ENCODE measurements at regions not wholly inside any gene's neighbourhood (a gene's known extent, or its start where the extent isn't known, plus 50 kb on each side); places are given as distances from the start of the nearest gene placed in this dataset.

- CTCF ChIA-PET (ENCODE audit: unreplicated experiment): no interaction called here
- Histone ChIP-seq H3K9me3 (ENCODE audit: low read length) (0 out of 2 replicates have a peak, but pooled peaks cover 9% of the 10 kb centered on the region), H3K79me2 (ENCODE audit: insufficient read depth, low read depth, low read length) (no peaks in the 10 kb centered on the region), H2AFZ (ENCODE audit: low read length) (no peak overlapping the region), H4K20me1 (ENCODE audit: insufficient read depth, low read length) (no peaks in the 10 kb centered on the region), H3K4me2 (ENCODE audit: low read length) (no peak overlapping the region), H3K9me2 (ENCODE audit: insufficient read depth, low read length) (no peaks in the 10 kb centered on the region), H3K4me1 (ENCODE audit: insufficient read depth, low read length, poor library complexity, severe bottlenecking) (no peaks in the 10 kb centered on the region), H3K27ac (ENCODE audit: low read depth, low read length, poor library complexity, severe bottlenecking) (no peak overlapping the region), H3K36me3 (ENCODE audit: insufficient read depth, low read length) (no peaks in the 10 kb centered on the region), H3K4me3 (ENCODE audit: low read depth, low read length, poor library complexity, severe bottlenecking) (no peak overlapping the region)
- no TSS peak for BruUV-seq (replicated peaks)
- intact Hi-C loops (cut with micrococcal nuclease; ENCODE audit: unreplicated experiment): no loop called here
- TF ChIP-seq EZH2phosphoT487 (IDR thresholded peaks at IDR 0.05; ENCODE audit: borderline replicate concordance, low read depth, low read length) (no peak), CTCF (conservative IDR thresholded peaks at IDR 0.05; ENCODE audit: low read length) (no peak)
- POLR2A ChIA-PET: no interaction called here
- no peak for DNase-seq (ENCODE audit: low spot score)
Measured at GRCh38 chr5:8805653-8806052, 740.2 kb downstream of the SEMA5A start.

- BruUV-seq (replicated peaks): no TSS peak
- intact Hi-C loops (cut with micrococcal nuclease; ENCODE audit: unreplicated experiment): no loop called here
- POLR2A ChIA-PET: no interaction called here
Measured at GRCh38 chr5:8807636-8808035, 738.2 kb downstream of the SEMA5A start.

DNA sequence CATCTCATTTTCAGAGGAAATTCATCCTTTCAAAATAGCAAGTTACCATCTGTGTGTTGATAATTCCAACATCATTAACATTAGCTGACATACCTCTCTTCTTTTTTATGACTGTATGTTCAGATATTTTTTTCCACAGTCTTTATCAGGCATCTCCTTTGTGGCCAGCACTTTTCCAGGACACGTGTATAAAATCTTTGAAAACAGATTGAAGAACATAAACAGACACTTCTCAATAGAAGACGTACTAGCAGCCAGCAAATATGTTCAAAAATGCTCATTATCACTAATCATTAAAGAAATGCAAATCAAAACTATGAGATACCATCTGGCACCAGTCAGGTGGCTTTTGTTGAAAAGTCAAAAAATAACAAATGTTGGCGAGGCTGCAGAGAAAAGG is 734.3 kb downstream of the SEMA5A start:
- Histone ChIP-seq H3K79me2 (ENCODE audit: insufficient read depth, low read depth, low read length) (no peaks in the 10 kb centered on the region), H4K20me1 (ENCODE audit: insufficient read depth, low read length) (no peaks in the 10 kb centered on the region), H3K4me2 (ENCODE audit: low read length) (no peak overlapping the region), H3K9me3 (ENCODE audit: low read length) (0 out of 2 replicates have a peak, but pooled peaks cover 4% of the 10 kb centered on the region), H3K36me3 (ENCODE audit: insufficient read depth, low read length) (no peaks in the 10 kb centered on the region), H3K4me1 (ENCODE audit: insufficient read depth, low read length, poor library complexity, severe bottlenecking) (no peaks in the 10 kb centered on the region), H3K4me3 (ENCODE audit: low read depth, low read length, poor library complexity, severe bottlenecking) (no peak overlapping the region), H3K9me2 (ENCODE audit: insufficient read depth, low read length) (no peaks in the 10 kb centered on the region), H2AFZ (ENCODE audit: low read length) (no peak overlapping the region), H3K27ac (ENCODE audit: low read depth, low read length, poor library complexity, severe bottlenecking) (no peak overlapping the region)
- intact Hi-C loops (cut with micrococcal nuclease; ENCODE audit: unreplicated experiment): no loop called here
- no peak for DNase-seq (ENCODE audit: low spot score)
- POLR2A ChIA-PET: no interaction called here
- TF ChIP-seq EZH2phosphoT487 (IDR thresholded peaks at IDR 0.05; ENCODE audit: borderline replicate concordance, low read depth, low read length) (no peak), CTCF (conservative IDR thresholded peaks at IDR 0.05; ENCODE audit: low read length) (no peak)
- CTCF ChIA-PET (ENCODE audit: unreplicated experiment): no interaction called here
- no TSS peak for BruUV-seq (replicated peaks)

More at GRCh38 chr5:8807636-8808035, 738.2 kb downstream of the SEMA5A start:
- no peak overlapping the region for H3K27ac ChIP-seq (ENCODE audit: low read depth, low read length, poor library complexity, severe bottlenecking)
- no peaks in the 10 kb centered on the region for H3K9me2 ChIP-seq (ENCODE audit: insufficient read depth, low read length)
- no peaks in the 10 kb centered on the region for H3K4me1 ChIP-seq (ENCODE audit: insufficient read depth, low read length, poor library complexity, severe bottlenecking)
- no peak for DNase-seq (ENCODE audit: low spot score)
- H3K4me3 ChIP-seq (ENCODE audit: low read depth, low read length, poor library complexity, severe bottlenecking): no peak overlapping the region
- TF ChIP-seq CTCF (conservative IDR thresholded peaks at IDR 0.05; ENCODE audit: low read length): no peak
- no peak for TF ChIP-seq EZH2phosphoT487 (IDR thresholded peaks at IDR 0.05; ENCODE audit: borderline replicate concordance, low read depth, low read length)
- H3K36me3 ChIP-seq (ENCODE audit: insufficient read depth, low read length): no peaks in the 10 kb centered on the region
- no peak overlapping the region for H2AFZ ChIP-seq (ENCODE audit: low read length)
- no peaks in the 10 kb centered on the region for H3K79me2 ChIP-seq (ENCODE audit: insufficient read depth, low read depth, low read length)
- no peak overlapping the region for H3K4me2 ChIP-seq (ENCODE audit: low read length)
- 0 out of 2 replicates have a peak, but pooled peaks cover 9% of the 10 kb centered on the region for H3K9me3 ChIP-seq (ENCODE audit: low read length)
- no peaks in the 10 kb centered on the region for H4K20me1 ChIP-seq (ENCODE audit: insufficient read depth, low read length)
- CTCF ChIA-PET (ENCODE audit: unreplicated experiment): no interaction called here
